HCT116 (cell line): ENCODE measurements at regions not wholly inside any gene's neighbourhood (a gene's known extent, or its start where the extent isn't known, plus 50 kb on each side); places are given as distances from the start of the nearest gene placed in this dataset.

Experiments used
- ATAC-seq: fragments of 200-7000 bp; cut with Tn5 transposase; 2 replicates; pipeline ENCODE4 v1.9.1; 2020; ENCODE audit warnings: mild to moderate bottlenecking, moderate library complexity
- BruUV-seq: library from RNA; stranded (reverse); fragments of 400-500 nt; replicated peaks from 2 replicates; lab custom pipeline; 2021; lab: Mats Ljungman, UMichigan
- CTCF ChIA-PET: fragments of 300-600 bp; sonication (Branson Sonifier 250); formaldehyde crosslinking; loops from one replicate; lab custom pipeline; 2021; ENCODE audit warnings: antibody characterized with exemption; lab: Charles Lee
- POLR2A ChIA-PET: fragments of 300-600, 350-600 bp; sonication (Branson Sonifier 250); formaldehyde crosslinking; loops from one replicate; lab custom pipeline; 2021; ENCODE audit warnings: antibody characterized with exemption; lab: Charles Lee
- RAD21 ChIA-PET, 2 experiments: fragments of 300-600 bp; sonication (Branson Sonifier 250); formaldehyde crosslinking; loops; one replicate each; lab custom pipeline; 2023; ENCODE audit warnings: low total read pairs in 2 of 2; ENCODE audit not compliant: uncharacterized antibody in 2 of 2, unreplicated experiment in 2 of 2, low non-redundant PET in 1 of 2; lab: Charles Lee
- DNase-seq: peaks from one replicate; pipeline ENCODE4 v3.0.0-alpha.2; 2010; ENCODE audit warnings: low read depth, low spot score
- H2AFZ ChIP-seq: fragments of 200-600 bp; shearing (Covaris generic), sonication (generic); 2 replicates; pipeline ENCODE4 v1.6.1; 2017; ENCODE audit warnings: low read depth, mixed run types, mixed read lengths, antibody characterized with exemption, low read length; ENCODE audit not compliant: poor library complexity, severe bottlenecking
- H3K27ac ChIP-seq: 2 replicates; pipeline ENCODE4 v1.5.1; 2012; ENCODE audit warnings: low read depth, low read length
- H3K27me3 ChIP-seq: fragments of 200-600 bp; sonication (generic); 2 replicates; pipeline ENCODE4 v1.6.1; 2016; ENCODE audit warnings: mixed run types, low read length, mixed read lengths; ENCODE audit not compliant: insufficient read depth
- H3K36me3 ChIP-seq, 2 experiments: fragments of 200-500 bp in 1 of 2; fragments of 200-600 bp in 1 of 2; sonication (Bioruptor generic) in 1 of 2; sonication (generic) in 1 of 2; 2 replicates each; pipeline versions ENCODE4 v1.5.1 to v1.6.1; 2014 to 2016; ENCODE audit warnings: low read length in 2 of 2, inconsistent platforms in 1 of 2, mixed read lengths in 1 of 2, mixed run types in 1 of 2; ENCODE audit not compliant: insufficient read depth in 2 of 2, control insufficient read depth in 1 of 2
- H3K4me1 ChIP-seq, 2 experiments: fragments of 200-600 bp in 1 of 2; sonication (generic) in 1 of 2; 2 replicates each; pipeline versions ENCODE4 v1.5.1 to v1.6.1; 2012 to 2017; ENCODE audit warnings: low read length in 2 of 2, inconsistent platforms in 1 of 2, mild to moderate bottlenecking in 1 of 2, mixed read lengths in 1 of 2, mixed run types in 1 of 2, moderate library complexity in 1 of 2; ENCODE audit not compliant: insufficient read depth in 2 of 2, control insufficient read depth in 1 of 2
- H3K4me2 ChIP-seq: fragments of 200-600 bp; sonication (generic); 2 replicates; pipeline ENCODE4 v1.6.1; 2017; ENCODE audit warnings: mixed run types, low read length, mixed read lengths
- H3K4me3 ChIP-seq, 2 experiments: fragments of 200-600 bp in 1 of 2; sonication (generic) in 1 of 2; replicated peaks in 1 of 2; 2 replicates each; pipeline ENCODE4 v1.5.1; 2011 to 2016; ENCODE audit warnings: low read length in 2 of 2, control low read depth in 1 of 2, low read depth in 1 of 2, mild to moderate bottlenecking in 1 of 2, mixed read lengths in 1 of 2, mixed run types in 1 of 2
- H3K79me2 ChIP-seq: fragments of 200-600 bp; sonication (generic); 2 replicates; pipeline ENCODE4 v1.6.1; 2017; ENCODE audit warnings: mild to moderate bottlenecking, mixed run types, low read length, moderate library complexity, mixed read lengths; ENCODE audit not compliant: insufficient read depth
- H3K9ac ChIP-seq: fragments of 200-600 bp; sonication (generic); 2 replicates; pipeline ENCODE4 v1.6.1; 2016; ENCODE audit warnings: low read length, mixed read lengths
- H3K9me2 ChIP-seq: fragments of 200-600 bp; sonication (generic), shearing (Covaris generic); 2 replicates; pipeline ENCODE4 v1.6.1; 2017; ENCODE audit warnings: mixed run types, mild to moderate bottlenecking, moderate library complexity; ENCODE audit not compliant: insufficient read depth
- H3K9me3 ChIP-seq, 2 experiments: fragments of 200-500 bp in 1 of 2; fragments of 200-600 bp in 1 of 2; sonication (Bioruptor generic) in 1 of 2; sonication (generic) in 1 of 2; 2 replicates each; pipeline ENCODE4 v1.6.1; 2014 to 2017; ENCODE audit warnings: low read length in 2 of 2, mixed read lengths in 2 of 2, inconsistent platforms in 1 of 2, low read depth in 1 of 2, mild to moderate bottlenecking in 1 of 2, mixed run types in 1 of 2, moderate library complexity in 1 of 2; ENCODE audit not compliant: control insufficient read depth in 1 of 2, insufficient read depth in 1 of 2
- H4K20me1 ChIP-seq: fragments of 200-600 bp; sonication (generic), shearing (Covaris generic); 2 replicates; pipeline ENCODE4 v1.6.1; 2017; ENCODE audit warnings: mixed run types, mild to moderate bottlenecking, moderate library complexity; ENCODE audit not compliant: insufficient read depth
- EGR1 ChIP-seq: IDR thresholded peaks from 2 replicates; pipeline ENCODE4 v1.6.1; 2012; ENCODE audit warnings: low read depth
- ELF1 ChIP-seq: IDR thresholded peaks from 2 replicates; pipeline ENCODE4 v1.6.1; 2012; ENCODE audit warnings: low read depth, borderline replicate concordance
- FOSL1 ChIP-seq: IDR thresholded peaks from 2 replicates; pipeline ENCODE4 v1.6.1; 2012; ENCODE audit warnings: low read depth
- POLR2A ChIP-seq: IDR thresholded peaks from 2 replicates; pipeline ENCODE4 v1.7.0; 2011; ENCODE audit warnings: borderline replicate concordance; ENCODE audit not compliant: insufficient read depth, insufficient read length; ENCODE audit errors: extremely low read depth
- RAD21 ChIP-seq: IDR thresholded peaks from 2 replicates; pipeline ENCODE4 v1.6.1; 2012; ENCODE audit warnings: low read depth, mild to moderate bottlenecking
- SRF ChIP-seq: IDR thresholded peaks from 2 replicates; pipeline ENCODE4 v1.6.1; 2012; ENCODE audit warnings: low read depth
- ZNF274 ChIP-seq: fragments of 200-500 bp; sonication (Bioruptor generic); IDR thresholded peaks from 2 replicates; pipeline ENCODE4 v1.6.1; 2014; ENCODE audit warnings: mild to moderate bottlenecking, low read depth, low read length, inconsistent platforms
- intact Hi-C: fragments of 100-400 bp; cut with micrococcal nuclease; formaldehyde crosslinking; loops from 2 replicates; pipeline ENCODE4 v1.10.0; 2022
- TF ChIP-seq, protein P1 (sequence below), 3 experiments: fragments of 200-600 bp in 1 of 3; sonication (generic) in 1 of 3; IDR thresholded peaks in 2 of 3; conservative IDR thresholded peaks in 1 of 3; 2 replicates each; pipeline ENCODE4 v1.5.1; 2012 to 2017; ENCODE audit warnings: low read depth in 2 of 3, low read length in 2 of 3, antibody characterized with exemption in 1 of 3, borderline replicate concordance in 1 of 3, control low read depth in 1 of 3, mild to moderate bottlenecking in 1 of 3, mixed read lengths in 1 of 3, mixed run types in 1 of 3, moderate library complexity in 1 of 3; ENCODE audit not compliant: insufficient read depth in 1 of 3

DNA sequence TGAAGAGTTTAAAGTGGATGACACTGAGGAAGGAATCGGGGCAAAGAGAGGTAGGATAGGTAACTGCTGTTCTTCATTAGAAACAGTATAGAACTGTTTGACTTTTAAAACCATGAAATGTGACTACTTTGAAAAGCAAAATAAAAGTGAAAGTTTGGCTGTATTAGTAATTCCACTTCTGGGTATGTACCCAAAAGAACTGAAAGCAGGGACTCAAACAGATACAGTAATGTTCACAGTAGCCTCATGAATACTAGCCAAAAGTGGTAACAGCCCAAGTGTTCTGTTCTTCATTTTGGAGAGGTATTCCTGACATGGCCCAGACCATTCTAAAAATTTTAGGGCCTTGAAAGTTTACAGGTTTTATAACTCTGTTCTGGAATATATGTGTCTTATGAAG lies 1055.4 kb downstream of the TBL1XR1 start:
- H3K79me2 ChIP-seq = no peaks in the 10 kb centered on the region
- no peak overlapping the region for H3K27ac ChIP-seq
- no peaks in the 10 kb centered on the region for H3K36me3 ChIP-seq
- H3K9ac ChIP-seq = no peak overlapping the region
- RAD21 ChIA-PET = no interaction called here
- H3K4me2 ChIP-seq = no peak overlapping the region
- H3K4me1 ChIP-seq = no peaks in the 10 kb centered on the region
- intact Hi-C loops = no loop called here
- POLR2A ChIA-PET = no interaction called here
- TF ChIP-seq SRF = no peak
- no peak for TF ChIP-seq ZNF274
- TF ChIP-seq EGR1 = no peak
- no peak for TF ChIP-seq RAD21
- DNase-seq (no peak), ATAC-seq (no peak)
- no peak overlapping the region for H2AFZ ChIP-seq
- no peaks in the 10 kb centered on the region for H4K20me1 ChIP-seq
- H3K9me2 ChIP-seq = no peaks in the 10 kb centered on the region
- H3K27me3 ChIP-seq = no peaks in the 10 kb centered on the region
- H3K4me3 ChIP-seq = no peak overlapping the region
- CTCF ChIA-PET = no interaction called here
- no peaks in the 10 kb centered on the region for H3K9me3 ChIP-seq
- BruUV-seq = no TSS peak

DNA sequence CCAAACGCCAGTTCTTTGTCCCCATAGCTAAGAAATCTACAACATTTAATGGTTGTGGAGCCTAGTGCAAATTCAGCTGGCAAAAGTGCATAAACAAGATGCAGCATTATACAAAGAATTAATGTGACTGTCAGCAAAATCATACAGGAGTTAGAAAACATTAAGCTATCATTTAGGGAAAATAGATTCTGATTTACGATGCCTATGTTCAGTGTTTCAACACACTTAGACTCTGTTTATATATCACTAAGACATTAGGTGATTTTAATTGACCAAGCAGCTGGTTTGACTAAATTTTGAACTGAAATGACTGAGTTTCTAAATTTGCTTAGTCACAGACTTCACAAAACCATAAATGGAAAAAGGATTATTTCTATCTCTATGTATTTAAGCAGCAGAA lies 1076.8 kb downstream of the TBL1XR1 start:
- no peak overlapping the region for H3K9ac ChIP-seq
- no peak overlapping the region for H2AFZ ChIP-seq
- ChIA-PET CTCF (no interaction called here), POLR2A (no interaction called here), RAD21 (no interaction called here)
- H3K36me3 ChIP-seq = no peaks in the 10 kb centered on the region
- intact Hi-C loops = no loop called here
- no peak overlapping the region for H3K27ac ChIP-seq
- H3K9me3 ChIP-seq = no peaks in the 10 kb centered on the region
- no peak overlapping the region for H3K4me2 ChIP-seq
- H3K4me1 ChIP-seq = no peaks in the 10 kb centered on the region
- H3K9me2 ChIP-seq = no peaks in the 10 kb centered on the region; the same call in none of the 2 replicates
- no TSS peak for BruUV-seq
- DNase-seq = no peak
- H3K79me2 ChIP-seq = no peaks in the 10 kb centered on the region
- H3K4me3 ChIP-seq = no peak overlapping the region
- ATAC-seq = no peak
- TF ChIP-seq RAD21 = no peak
- no peak for TF ChIP-seq ELF1
- TF ChIP-seq, protein P1, sequence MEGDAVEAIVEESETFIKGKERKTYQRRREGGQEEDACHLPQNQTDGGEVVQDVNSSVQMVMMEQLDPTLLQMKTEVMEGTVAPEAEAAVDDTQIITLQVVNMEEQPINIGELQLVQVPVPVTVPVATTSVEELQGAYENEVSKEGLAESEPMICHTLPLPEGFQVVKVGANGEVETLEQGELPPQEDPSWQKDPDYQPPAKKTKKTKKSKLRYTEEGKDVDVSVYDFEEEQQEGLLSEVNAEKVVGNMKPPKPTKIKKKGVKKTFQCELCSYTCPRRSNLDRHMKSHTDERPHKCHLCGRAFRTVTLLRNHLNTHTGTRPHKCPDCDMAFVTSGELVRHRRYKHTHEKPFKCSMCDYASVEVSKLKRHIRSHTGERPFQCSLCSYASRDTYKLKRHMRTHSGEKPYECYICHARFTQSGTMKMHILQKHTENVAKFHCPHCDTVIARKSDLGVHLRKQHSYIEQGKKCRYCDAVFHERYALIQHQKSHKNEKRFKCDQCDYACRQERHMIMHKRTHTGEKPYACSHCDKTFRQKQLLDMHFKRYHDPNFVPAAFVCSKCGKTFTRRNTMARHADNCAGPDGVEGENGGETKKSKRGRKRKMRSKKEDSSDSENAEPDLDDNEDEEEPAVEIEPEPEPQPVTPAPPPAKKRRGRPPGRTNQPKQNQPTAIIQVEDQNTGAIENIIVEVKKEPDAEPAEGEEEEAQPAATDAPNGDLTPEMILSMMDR (IDR thresholded peaks at IDR 0.05 in 2 of 3, conservative IDR thresholded peaks at IDR 0.05 in 1 of 3; ENCODE audit: borderline replicate concordance in 1 of 3, insufficient read depth in 1 of 3, low read depth in 2 of 3, low read length in 2 of 3) = no peak
- no peak for TF ChIP-seq FOSL1
- TF ChIP-seq POLR2A = no peak
- no peaks in the 10 kb centered on the region for H4K20me1 ChIP-seq
- H3K27me3 ChIP-seq = no peaks in the 10 kb centered on the region
